ENCODE measurements at regions not wholly inside any gene's neighbourhood (a gene's known extent, or its start where the extent isn't known, plus 50 kb on each side); places are given as distances from the start of the nearest gene placed in this dataset.

GRCh38 chr3:23106666-23107065 is 96.5 kb upstream of the UBE2E2 start:
- H3K23me2 ChIP-seq (ENCODE audit: insufficient read length, low read depth, low read length, poor library complexity, severe bottlenecking) = no peaks in the 10 kb centered on the region
- Mint-ChIP-seq H3K4me3 (no peak overlapping the region), H3K9me3 (peaks cover 0 to 3% of the 10 kb centered on the region in 2 experiments; a peak in 1 of 5 replicates), H3K27ac (no peak overlapping the region), H3K27me3 (ENCODE audit: low read depth) (no peaks in the 10 kb centered on the region), H3K4me1 (peaks cover 10 to 16% of the 10 kb centered on the region in 2 experiments; a peak in 3 of 4 replicates), H3K36me3 (ENCODE audit: insufficient read depth in 1 of 3, low read depth in 3 of 3) (no peaks in the 10 kb centered on the region)
- H3K18ac ChIP-seq (ENCODE audit: insufficient read length, low read depth, low read length) = no peak overlapping the region
- no peak overlapping the region for H3K14ac ChIP-seq (ENCODE audit: insufficient read depth, low read length)
- H4K91ac ChIP-seq (ENCODE audit: insufficient read length, low read depth, low read length) = no peak overlapping the region
- no peak for TF ChIP-seq CTCF (conservative IDR thresholded peaks at IDR 0.05)
- H3K27ac ChIP-seq (ENCODE audit: insufficient read length, low read depth, low read length) = no peak overlapping the region
- H3K9ac ChIP-seq (ENCODE audit: extremely low read depth, insufficient read length, low read length) = no peak overlapping the region
- H2AFZ ChIP-seq (ENCODE audit: low read length) = no peak overlapping the region
- no peaks in the 10 kb centered on the region; the same call in 1 of the 2 replicates for H3K4me1 ChIP-seq (ENCODE audit: insufficient read depth, low read length)
- no peak overlapping the region for H4K5ac ChIP-seq (ENCODE audit: insufficient read length, low read depth, low read length)
- WGBS (ENCODE audit: extremely low coverage, insufficient read length, low lambda C conversion rate) = no CpG with 5 or more reads among the region's 3 CpGs
- DNase-seq = no peak
- no peak overlapping the region for H2BK120ac ChIP-seq (ENCODE audit: low read depth, low read length, poor library complexity, severe bottlenecking)
- H2BK12ac ChIP-seq (ENCODE audit: insufficient read length, low read depth, low read length) = no peak overlapping the region
- no peaks in the 10 kb centered on the region for H4K20me1 ChIP-seq (ENCODE audit: control insufficient read depth, insufficient read depth, insufficient read length)
- no peak overlapping the region for H4K8ac ChIP-seq (replicated peaks; ENCODE audit: insufficient read length, low read depth, low read length)
- H3K4me2 ChIP-seq (ENCODE audit: insufficient read depth, insufficient read length, low read length) = no peak overlapping the region
- H3K4ac ChIP-seq (ENCODE audit: low read depth, low read length) = no peak overlapping the region
- H3K56ac ChIP-seq (ENCODE audit: insufficient read length, low read depth, low read length) = no peak overlapping the region
- no peak overlapping the region for H2BK15ac ChIP-seq (ENCODE audit: low read depth, low read length)
- H3T11ph ChIP-seq (ENCODE audit: low read length) = no peak overlapping the region
- H3K79me2 ChIP-seq (ENCODE audit: insufficient read depth, low read length) = no peaks in the 10 kb centered on the region
- no peak overlapping the region for H3K23ac ChIP-seq (ENCODE audit: insufficient read length, low read depth, low read length)
- no peaks in the 10 kb centered on the region for H3K9me3 ChIP-seq (ENCODE audit: control insufficient read depth, low read depth, low read length)
- no peak overlapping the region for H2BK20ac ChIP-seq (ENCODE audit: low read depth, low read length, poor library complexity, severe bottlenecking)
- no peaks in the 10 kb centered on the region for H3K27me3 ChIP-seq (ENCODE audit: insufficient read depth, low read length)
- no peak overlapping the region for H2AK5ac ChIP-seq (ENCODE audit: insufficient read length, low read length)
- H2BK5ac ChIP-seq (ENCODE audit: insufficient read length, low read length) = no peak overlapping the region
- no peaks in the 10 kb centered on the region for H3K79me1 ChIP-seq (ENCODE audit: insufficient read depth, low read depth, low read length, poor library complexity, severe bottlenecking)
